ENCODE measurements at regions not wholly inside any gene's neighbourhood (a gene's known extent, or its start where the extent isn't known, plus 50 kb on each side); places are given as distances from the start of the nearest gene placed in this dataset.

DNA sequence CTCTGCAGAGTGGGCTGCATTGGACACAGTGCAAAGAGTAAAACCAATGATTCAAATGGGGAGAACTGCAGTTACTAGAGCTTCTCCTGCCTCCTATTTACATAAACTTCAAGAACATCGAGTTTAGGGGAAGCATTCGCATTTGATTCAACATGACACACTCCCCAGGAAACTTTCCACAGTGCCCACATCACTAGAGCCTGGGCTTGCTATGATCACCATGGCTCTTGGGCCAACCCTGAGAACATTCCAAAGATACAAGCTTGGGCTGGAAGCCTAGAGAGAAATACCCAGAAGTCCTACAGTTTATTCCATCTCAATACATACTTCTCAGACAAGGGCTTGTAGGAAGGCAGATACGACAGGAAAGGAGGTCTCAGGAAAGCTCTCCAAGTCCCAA, 337.9 kb downstream of the CD83 start:
- no peak for TF ChIP-seq POLR2A (IDR thresholded peaks at IDR 0.05)
- no peak for TF ChIP-seq CTCF (IDR thresholded peaks at IDR 0.05 in 4 of 5, conservative IDR thresholded peaks at IDR 0.05 in 1 of 5)
